ENCODE measurements at regions not wholly inside any gene's neighbourhood (a gene's known extent, or its start where the extent isn't known, plus 50 kb on each side); places are given as distances from the start of the nearest gene placed in this dataset.

- no peaks in the 10 kb centered on the region for H3K36me3 ChIP-seq (ENCODE audit: insufficient read depth, low read length)
- WGBS: 91% methylated on average over 2 of the region's 2 CpGs
- H3K9me3 ChIP-seq (ENCODE audit: insufficient read depth, low read depth, low read length): no peaks in the 10 kb centered on the region
- H3K9ac ChIP-seq (ENCODE audit: low read depth, low read length): no peak overlapping the region
- no peak overlapping the region for H3K27ac ChIP-seq (ENCODE audit: low read depth, low read length)
- H3K4me3 ChIP-seq (ENCODE audit: low read length): no peak overlapping the region
- H3K27me3 ChIP-seq (ENCODE audit: insufficient read depth, low read length): no peaks in the 10 kb centered on the region
- H3K4me1 ChIP-seq (ENCODE audit: insufficient read depth, low read length): no peaks in the 10 kb centered on the region; the same call in 1 of the 2 replicates
Measured at GRCh38 chr4:103457566-103457965, 259.4 kb upstream of the CENPE start.

- no peaks in the 10 kb centered on the region for H3K36me3 ChIP-seq (ENCODE audit: insufficient read depth, low read length)
- no peak overlapping the region for H3K4me3 ChIP-seq (ENCODE audit: low read length)
- H3K4me1 ChIP-seq (ENCODE audit: insufficient read depth, low read length): no peaks in the 10 kb centered on the region
- no peaks in the 10 kb centered on the region for H3K27me3 ChIP-seq (ENCODE audit: insufficient read depth, low read length)
- no peak overlapping the region for H3K27ac ChIP-seq (ENCODE audit: low read depth, low read length)
- WGBS: 94% methylated on average over 2 of the region's 2 CpGs
- no peak overlapping the region for H3K9ac ChIP-seq (ENCODE audit: low read depth, low read length)
- H3K9me3 ChIP-seq (ENCODE audit: insufficient read depth, low read depth, low read length): no peaks in the 10 kb centered on the region
Measured at GRCh38 chr4:103451341-103451740, 253.2 kb upstream of the CENPE start.

- no peaks in the 10 kb centered on the region for H3K9me3 ChIP-seq (ENCODE audit: insufficient read depth, low read depth, low read length)
- H3K4me3 ChIP-seq (ENCODE audit: low read length): no peak overlapping the region
- no peak overlapping the region for H3K9ac ChIP-seq (ENCODE audit: low read depth, low read length)
- H3K36me3 ChIP-seq (ENCODE audit: insufficient read depth, low read length): no peaks in the 10 kb centered on the region
- no peaks in the 10 kb centered on the region for H3K4me1 ChIP-seq (ENCODE audit: insufficient read depth, low read length)
- H3K27ac ChIP-seq (ENCODE audit: low read depth, low read length): no peak overlapping the region
- 93% methylated on average over 2 of the region's 2 CpGs for WGBS
- H3K27me3 ChIP-seq (ENCODE audit: insufficient read depth, low read length): no peaks in the 10 kb centered on the region
Measured at GRCh38 chr4:103450693-103451092, 252.6 kb upstream of the CENPE start.

GRCh38 chr4:103449296-103450023 lies 251.3 kb upstream of the CENPE start:
- Histone ChIP-seq H3K27ac (ENCODE audit: low read depth, low read length) (no peak overlapping the region), H3K9me3 (ENCODE audit: insufficient read depth, low read depth, low read length) (no peaks in the 10 kb centered on the region), H3K4me1 (ENCODE audit: insufficient read depth, low read length) (no peaks in the 10 kb centered on the region), H3K9ac (ENCODE audit: low read depth, low read length) (no peak overlapping the region), H3K36me3 (ENCODE audit: insufficient read depth, low read length) (no peaks in the 10 kb centered on the region), H3K4me3 (ENCODE audit: low read length) (no peak overlapping the region), H3K27me3 (ENCODE audit: insufficient read depth, low read length) (no peaks in the 10 kb centered on the region)
- WGBS: 92% methylated on average over 2 of the region's 2 CpGs

GRCh38 chr4:103445377-103445776 lies 247.2 kb upstream of the CENPE start:
- Histone ChIP-seq H3K27ac (ENCODE audit: low read depth, low read length) (no peak overlapping the region), H3K27me3 (ENCODE audit: insufficient read depth, low read length) (no peaks in the 10 kb centered on the region), H3K4me3 (ENCODE audit: low read length) (no peak overlapping the region)

GRCh38 chr4:103443324-103443723 lies 245.2 kb upstream of the CENPE start:
- WGBS: 88% methylated on average over 3 of the region's 3 CpGs
- H3K4me1 ChIP-seq (ENCODE audit: insufficient read depth, low read length): no peaks in the 10 kb centered on the region

More at GRCh38 chr4:103445377-103445776, 247.2 kb upstream of the CENPE start:
- H3K4me1 ChIP-seq (ENCODE audit: insufficient read depth, low read length): no peaks in the 10 kb centered on the region
- 100% methylated on average over 1 of the region's 1 CpG for WGBS
- H3K9me3 ChIP-seq (ENCODE audit: insufficient read depth, low read depth, low read length): no peaks in the 10 kb centered on the region
- H3K9ac ChIP-seq (ENCODE audit: low read depth, low read length): no peak overlapping the region
- H3K36me3 ChIP-seq (ENCODE audit: insufficient read depth, low read length): no peaks in the 10 kb centered on the region

GRCh38 chr4:103429283-103429682 lies 231.1 kb upstream of the CENPE start:
- Histone ChIP-seq H3K36me3 (ENCODE audit: insufficient read depth, low read length) (no peaks in the 10 kb centered on the region), H3K4me1 (ENCODE audit: insufficient read depth, low read length) (peaks cover 52% of the 10 kb centered on the region), H3K4me3 (ENCODE audit: low read length) (no peak overlapping the region), H3K27me3 (ENCODE audit: insufficient read depth, low read length) (no peaks in the 10 kb centered on the region), H3K9me3 (ENCODE audit: insufficient read depth, low read depth, low read length) (no peaks in the 10 kb centered on the region), H3K27ac (ENCODE audit: low read depth, low read length) (no peak overlapping the region), H3K9ac (ENCODE audit: low read depth, low read length) (no peak overlapping the region)
- 21% methylated on average over 7 of the region's 7 CpGs for WGBS

More at GRCh38 chr4:103443324-103443723, 245.2 kb upstream of the CENPE start:
- no peak overlapping the region for H3K4me3 ChIP-seq (ENCODE audit: low read length)
- no peak overlapping the region for H3K9ac ChIP-seq (ENCODE audit: low read depth, low read length)
- H3K9me3 ChIP-seq (ENCODE audit: insufficient read depth, low read depth, low read length): no peaks in the 10 kb centered on the region
- no peak overlapping the region for H3K27ac ChIP-seq (ENCODE audit: low read depth, low read length)
- no peaks in the 10 kb centered on the region for H3K36me3 ChIP-seq (ENCODE audit: insufficient read depth, low read length)
- H3K27me3 ChIP-seq (ENCODE audit: insufficient read depth, low read length): no peaks in the 10 kb centered on the region

- Histone ChIP-seq H3K27me3 (ENCODE audit: insufficient read depth, low read length) (no peaks in the 10 kb centered on the region), H3K4me1 (ENCODE audit: insufficient read depth, low read length) (peaks cover 58% of the 10 kb centered on the region), H3K4me3 (ENCODE audit: low read length) (no peak overlapping the region), H3K36me3 (ENCODE audit: insufficient read depth, low read length) (no peaks in the 10 kb centered on the region), H3K9me3 (ENCODE audit: insufficient read depth, low read depth, low read length) (peaks cover 8% of the 10 kb centered on the region; the same call in 1 of the 2 replicates), H3K9ac (ENCODE audit: low read depth, low read length) (no peak overlapping the region), H3K27ac (ENCODE audit: low read depth, low read length) (no peak overlapping the region; the same call in 1 of the 2 replicates)
- 95% methylated on average over 1 of the region's 1 CpG for WGBS
Measured at GRCh38 chr4:103425406-103425805, 227.3 kb upstream of the CENPE start.

- no peak overlapping the region for H3K4me3 ChIP-seq (ENCODE audit: low read length)
- H3K27ac ChIP-seq (ENCODE audit: low read depth, low read length): no peak overlapping the region; the same call in 1 of the 2 replicates
- H3K9me3 ChIP-seq (ENCODE audit: insufficient read depth, low read depth, low read length): peaks cover 9% of the 10 kb centered on the region; the same call in 1 of the 2 replicates
- H3K36me3 ChIP-seq (ENCODE audit: insufficient read depth, low read length): no peaks in the 10 kb centered on the region
- H3K4me1 ChIP-seq (ENCODE audit: insufficient read depth, low read length): peaks cover 54% of the 10 kb centered on the region
- WGBS: 35% methylated on average over 2 of the region's 2 CpGs
- H3K9ac ChIP-seq (ENCODE audit: low read depth, low read length): no peak overlapping the region
- no peaks in the 10 kb centered on the region for H3K27me3 ChIP-seq (ENCODE audit: insufficient read depth, low read length)
Measured at GRCh38 chr4:103424853-103425252, 226.7 kb upstream of the CENPE start.

GRCh38 chr4:103423261-103423660 lies 225.1 kb upstream of the CENPE start:
- no peak overlapping the region for H3K9ac ChIP-seq (ENCODE audit: low read depth, low read length)
- H3K27ac ChIP-seq (ENCODE audit: low read depth, low read length): no peak overlapping the region
- WGBS: 88% methylated on average over 2 of the region's 2 CpGs

GRCh38 chr4:103422467-103423219 lies 224.5 kb upstream of the CENPE start:
- Histone ChIP-seq H3K4me3 (ENCODE audit: low read length) (no peak overlapping the region), H3K27ac (ENCODE audit: low read depth, low read length) (no peak overlapping the region), H3K27me3 (ENCODE audit: insufficient read depth, low read length) (no peaks in the 10 kb centered on the region), H3K9ac (ENCODE audit: low read depth, low read length) (no peak overlapping the region), H3K36me3 (ENCODE audit: insufficient read depth, low read length) (no peaks in the 10 kb centered on the region), H3K9me3 (ENCODE audit: insufficient read depth, low read depth, low read length) (peaks cover 9% of the 10 kb centered on the region; the same call in 1 of the 2 replicates), H3K4me1 (ENCODE audit: insufficient read depth, low read length) (peaks cover 35% of the 10 kb centered on the region)
- 94% methylated on average over 1 of the region's 2 CpGs for WGBS

More at GRCh38 chr4:103423261-103423660, 225.1 kb upstream of the CENPE start:
- peaks cover 41% of the 10 kb centered on the region for H3K4me1 ChIP-seq (ENCODE audit: insufficient read depth, low read length)
- no peaks in the 10 kb centered on the region for H3K36me3 ChIP-seq (ENCODE audit: insufficient read depth, low read length)
- no peaks in the 10 kb centered on the region for H3K27me3 ChIP-seq (ENCODE audit: insufficient read depth, low read length)
- peaks cover 9% of the 10 kb centered on the region; the same call in 1 of the 2 replicates for H3K9me3 ChIP-seq (ENCODE audit: insufficient read depth, low read depth, low read length)
- no peak overlapping the region for H3K4me3 ChIP-seq (ENCODE audit: low read length)

Measured in HUES64 (cell line).